ENCODE measurements at regions not wholly inside any gene's neighbourhood (a gene's known extent, or its start where the extent isn't known, plus 50 kb on each side); places are given as distances from the start of the nearest gene placed in this dataset.
"Not testable (repeated sequence)": the region's sequence is repeated elsewhere in the genome, so short reads cannot be mapped to it uniquely, and the experiment has no call there.

- not testable (repeated sequence) for DNase-seq (ENCODE audit: low read depth in 3 of 3)
Observed at GRCh38 chr14:105776112-105776511, 249.7 kb downstream of the TMEM121 start.

- DNase-seq (ENCODE audit: low read depth in 3 of 3), result no peak
Observed at GRCh38 chr14:105776924-105777323, 250.5 kb downstream of the TMEM121 start.

GRCh38 chr14:105783707-105784106 is 257.3 kb downstream of the TMEM121 start:
- DNase-seq (ENCODE audit: low read depth in 3 of 3), result no peak

GRCh38 chr14:105793836-105794235 is 267.5 kb downstream of the TMEM121 start:
- DNase-seq (ENCODE audit: low read depth in 3 of 3), result no peak

- DNase-seq (ENCODE audit: low read depth in 3 of 3), result no peak
Observed at GRCh38 chr14:105797546-105797945, 271.2 kb downstream of the TMEM121 start.

GRCh38 chr14:105805701-105806100 is 279.3 kb downstream of the TMEM121 start:
- DNase-seq (ENCODE audit: low read depth in 3 of 3), result no peak

GRCh38 chr14:105806568-105806967 is 280.2 kb downstream of the TMEM121 start:
- no peak for DNase-seq (ENCODE audit: low read depth in 3 of 3)

- DNase-seq (ENCODE audit: low read depth in 3 of 3), result no peak
Observed at GRCh38 chr14:105817971-105818711, 291.8 kb downstream of the TMEM121 start.

- no peak for DNase-seq (ENCODE audit: low read depth in 3 of 3)
Observed at GRCh38 chr14:105818712-105819005, 292.3 kb downstream of the TMEM121 start.

- DNase-seq (ENCODE audit: low read depth in 3 of 3), result no peak
Observed at GRCh38 chr14:105830171-105830570, 303.8 kb downstream of the TMEM121 start.

- DNase-seq (ENCODE audit: low read depth in 3 of 3), result no peak
Observed at GRCh38 chr14:105836160-105836559, 309.8 kb downstream of the TMEM121 start.

GRCh38 chr14:105836730-105837129 is 310.3 kb downstream of the TMEM121 start:
- no peak for DNase-seq (ENCODE audit: low read depth in 3 of 3)

GRCh38 chr14:105837349-105838063 is 311.1 kb downstream of the TMEM121 start:
- no peak for DNase-seq (ENCODE audit: low read depth in 3 of 3)

GRCh38 chr14:105838107-105838506 is 311.7 kb downstream of the TMEM121 start:
- DNase-seq (ENCODE audit: low read depth in 3 of 3), result no peak

GRCh38 chr14:105838591-105839424 is 312.4 kb downstream of the TMEM121 start:
- DNase-seq (ENCODE audit: low read depth in 3 of 3), result no peak

GRCh38 chr14:105839425-105840265 is 313.3 kb downstream of the TMEM121 start:
- DNase-seq (ENCODE audit: low read depth in 3 of 3), result no peak

GRCh38 chr14:105840266-105841021 is 314.1 kb downstream of the TMEM121 start:
- no peak for DNase-seq (ENCODE audit: low read depth in 3 of 3)

- DNase-seq (ENCODE audit: low read depth in 3 of 3), result no peak
Observed at GRCh38 chr14:105841022-105842009, 314.9 kb downstream of the TMEM121 start.

GRCh38 chr14:105842105-105842504 is 315.7 kb downstream of the TMEM121 start:
- DNase-seq (ENCODE audit: low read depth in 3 of 3), result no peak
